Activated T-cell treated with anti-CD3 and anti-CD28 coated beads, Interleukin-2, amount 50 U/mL, for 72 hours (primary cell): ENCODE measurements at regions not wholly inside any gene's neighbourhood (a gene's known extent, or its start where the extent isn't known, plus 50 kb on each side); places are given as distances from the start of the nearest gene placed in this dataset.
"Not testable (repeated sequence)": the region's sequence is repeated elsewhere in the genome, so short reads cannot be mapped to it uniquely, and the experiment has no call there.

Experiments used
- ATAC-seq, 2 donors: fragments of 150-1000 bp; cut with Tn5 transposase; replicated peaks in 1 of 2; 2 replicates each; pipeline ENCODE4 v1.10.0; 2021; ENCODE audit warnings: moderate library complexity in 2 of 2, mild to moderate bottlenecking in 1 of 2
- DNase-seq, 2 donors: peaks; one replicate each; pipeline ENCODE4 v3.0.0; 2021 to 2022; ENCODE audit warnings: mixed read lengths in 1 of 2
- H3K27ac Mint-ChIP-seq: one replicate; pipeline ENCODE4 v1.8.0; 2022; ENCODE audit warnings: mild to moderate bottlenecking, moderate library complexity, mixed read lengths
- H3K27me3 Mint-ChIP-seq: one replicate; pipeline ENCODE4 v1.8.0; 2022; ENCODE audit warnings: low read depth, mixed read lengths
- H3K36me3 Mint-ChIP-seq, 2 donors: one replicate each; pipeline ENCODE4 v1.8.0; 2022; ENCODE audit warnings: mixed read lengths in 2 of 2, mild to moderate bottlenecking in 1 of 2; ENCODE audit not compliant: insufficient read depth in 2 of 2
- H3K4me1 Mint-ChIP-seq: one replicate; pipeline ENCODE4 v1.8.0; 2022; ENCODE audit warnings: low read depth, mixed read lengths
- H3K4me3 Mint-ChIP-seq, 2 donors: one replicate each; pipeline ENCODE4 v1.8.0; 2022; ENCODE audit warnings: mild to moderate bottlenecking in 2 of 2, mixed read lengths in 2 of 2, moderate library complexity in 2 of 2
- H3K9me3 Mint-ChIP-seq, 2 donors: one replicate each; pipeline ENCODE4 v1.8.0; 2022; ENCODE audit warnings: mixed read lengths in 2 of 2

DNA sequence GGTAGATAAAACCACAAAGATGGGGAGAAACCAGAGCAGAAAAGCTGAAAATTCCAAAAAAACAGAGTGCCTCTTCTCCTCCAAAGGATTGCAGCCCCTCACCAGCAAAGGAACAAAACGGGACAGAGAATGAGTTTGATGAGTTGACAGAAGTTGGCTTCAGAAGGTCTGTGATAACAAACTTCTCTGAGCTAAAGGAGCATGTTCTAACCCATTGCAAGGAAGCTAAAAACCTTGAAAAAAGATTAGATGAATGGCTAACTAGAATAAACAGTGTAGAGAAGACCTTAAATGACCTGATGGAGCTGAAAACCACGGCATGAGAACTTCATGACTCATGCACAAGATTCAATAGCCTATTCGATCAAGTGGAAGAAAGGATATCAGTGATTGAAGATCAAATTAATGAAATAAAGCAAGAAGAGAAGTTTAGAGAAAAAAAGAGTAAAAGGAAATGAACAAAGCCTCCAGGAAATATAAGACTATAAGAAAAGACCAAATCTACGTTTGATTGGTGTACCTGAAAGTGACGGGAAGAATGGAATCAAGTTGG lies 67.5 kb upstream of the NEDD9 start:
- ATAC-seq, H3K27me3 Mint-ChIP-seq, DNase-seq: not testable (repeated sequence)
- Mint-ChIP-seq H3K27ac (peak overlapping the region; percentile 78), H3K36me3 (peaks cover 28 to 56% of the 10 kb centered on the region in 2 donors), H3K9me3 (peaks cover 9 to 13% of the 10 kb centered on the region in 2 donors), H3K4me1 (peaks cover 35% of the 10 kb centered on the region), H3K4me3 (peak overlapping the region in 1 of 2 donors; percentile 57)

DNA sequence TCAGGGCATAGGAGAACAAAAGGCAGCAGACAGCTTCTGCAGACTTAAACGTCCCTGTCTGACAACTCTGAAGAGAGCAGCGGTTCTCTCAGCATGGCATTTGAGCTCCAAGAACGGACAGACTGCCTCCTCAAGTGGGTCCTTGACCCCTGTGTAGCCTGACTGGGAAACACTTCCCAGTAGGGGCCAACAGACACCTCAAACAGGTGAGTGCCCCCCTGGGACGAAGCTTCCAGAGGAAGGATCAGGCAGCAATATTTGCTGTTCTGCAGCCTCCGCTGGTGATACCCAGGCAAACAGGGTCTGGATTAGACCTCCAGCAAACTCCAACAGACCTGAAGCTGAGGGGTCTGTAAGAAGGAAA lies 66.9 kb upstream of the NEDD9 start:
- ATAC-seq, H3K27me3 Mint-ChIP-seq, H3K27ac Mint-ChIP-seq, DNase-seq, H3K4me3 Mint-ChIP-seq: not testable (repeated sequence)
- Mint-ChIP-seq H3K9me3 (peaks cover 10 to 12% of the 10 kb centered on the region in 2 donors), H3K4me1 (peaks cover 40% of the 10 kb centered on the region), H3K36me3 (peaks cover 28 to 60% of the 10 kb centered on the region in 2 donors)

DNA sequence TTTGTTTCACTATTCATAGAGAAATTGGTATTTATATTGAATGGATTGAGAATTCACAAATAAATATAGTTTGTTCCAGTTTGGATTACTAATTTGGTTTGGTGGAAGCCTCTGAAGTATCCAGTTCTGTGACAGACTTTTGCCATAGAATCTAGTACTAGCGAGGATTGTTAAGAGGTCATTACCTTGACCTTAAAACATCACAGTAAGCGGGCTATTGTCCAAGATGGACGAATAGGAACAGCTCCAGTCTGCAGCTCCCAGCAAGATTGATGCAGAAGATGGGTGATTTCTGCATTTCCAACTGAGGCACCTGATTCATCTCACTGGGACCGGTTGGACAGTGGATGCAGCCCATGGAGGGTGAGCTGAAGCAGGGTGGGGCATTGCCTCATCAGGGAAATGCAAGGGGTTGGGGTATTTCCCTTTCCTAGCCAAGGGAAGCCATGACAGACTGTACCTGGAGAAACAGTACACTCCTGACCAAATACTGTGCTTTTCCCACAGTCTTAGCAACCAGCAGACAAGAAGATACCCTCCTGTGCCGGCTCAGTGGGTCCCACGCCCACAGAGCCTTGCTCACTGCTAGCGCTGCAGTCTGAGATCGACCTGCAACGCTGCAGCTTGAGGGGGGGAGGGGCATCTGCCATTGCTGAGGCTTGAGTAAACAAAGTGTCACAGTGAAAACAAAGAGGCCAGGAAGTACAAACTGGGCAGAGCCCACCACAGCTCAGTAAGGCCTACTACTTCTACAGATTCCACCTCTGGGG lies 66.4 kb upstream of the NEDD9 start:
- Mint-ChIP-seq H3K4me1 (peaks cover 42% of the 10 kb centered on the region), H3K27ac (no peak overlapping the region), H3K4me3 (no peak overlapping the region), H3K9me3 (peaks cover 10 to 12% of the 10 kb centered on the region in 2 donors), H3K27me3 (no peaks in the 10 kb centered on the region), H3K36me3 (peaks cover 25 to 58% of the 10 kb centered on the region in 2 donors)
- DNase-seq (no peak), ATAC-seq (no peak)

DNA sequence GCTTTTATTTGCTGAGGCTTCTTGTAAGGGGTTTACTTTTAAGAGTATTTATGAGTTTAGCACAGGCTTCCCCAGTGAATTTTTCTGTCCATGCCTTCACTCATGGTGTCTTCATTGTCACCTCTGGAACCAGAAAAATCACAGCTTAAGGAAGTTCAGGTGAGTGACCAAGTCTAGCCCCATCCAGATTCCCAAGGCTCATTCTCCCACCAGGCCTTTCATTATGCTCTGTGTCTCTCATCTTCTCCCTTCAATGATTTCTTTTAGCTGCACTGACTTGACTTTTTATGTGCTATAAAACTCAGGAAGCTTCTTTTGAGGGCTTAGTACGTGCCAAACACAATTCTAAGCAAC lies 64.9 kb upstream of the NEDD9 start:
- ATAC-seq, result no peak
- H3K27me3 Mint-ChIP-seq, result no peaks in the 10 kb centered on the region
- no peak overlapping the region for H3K27ac Mint-ChIP-seq
- H3K36me3 Mint-ChIP-seq, result peaks cover 20 to 44% of the 10 kb centered on the region in 2 donors
- H3K9me3 Mint-ChIP-seq, result peaks cover 7 to 12% of the 10 kb centered on the region in 2 donors
- peaks cover 38% of the 10 kb centered on the region for H3K4me1 Mint-ChIP-seq
- no peak for DNase-seq
- H3K4me3 Mint-ChIP-seq, result no peak overlapping the region

DNA sequence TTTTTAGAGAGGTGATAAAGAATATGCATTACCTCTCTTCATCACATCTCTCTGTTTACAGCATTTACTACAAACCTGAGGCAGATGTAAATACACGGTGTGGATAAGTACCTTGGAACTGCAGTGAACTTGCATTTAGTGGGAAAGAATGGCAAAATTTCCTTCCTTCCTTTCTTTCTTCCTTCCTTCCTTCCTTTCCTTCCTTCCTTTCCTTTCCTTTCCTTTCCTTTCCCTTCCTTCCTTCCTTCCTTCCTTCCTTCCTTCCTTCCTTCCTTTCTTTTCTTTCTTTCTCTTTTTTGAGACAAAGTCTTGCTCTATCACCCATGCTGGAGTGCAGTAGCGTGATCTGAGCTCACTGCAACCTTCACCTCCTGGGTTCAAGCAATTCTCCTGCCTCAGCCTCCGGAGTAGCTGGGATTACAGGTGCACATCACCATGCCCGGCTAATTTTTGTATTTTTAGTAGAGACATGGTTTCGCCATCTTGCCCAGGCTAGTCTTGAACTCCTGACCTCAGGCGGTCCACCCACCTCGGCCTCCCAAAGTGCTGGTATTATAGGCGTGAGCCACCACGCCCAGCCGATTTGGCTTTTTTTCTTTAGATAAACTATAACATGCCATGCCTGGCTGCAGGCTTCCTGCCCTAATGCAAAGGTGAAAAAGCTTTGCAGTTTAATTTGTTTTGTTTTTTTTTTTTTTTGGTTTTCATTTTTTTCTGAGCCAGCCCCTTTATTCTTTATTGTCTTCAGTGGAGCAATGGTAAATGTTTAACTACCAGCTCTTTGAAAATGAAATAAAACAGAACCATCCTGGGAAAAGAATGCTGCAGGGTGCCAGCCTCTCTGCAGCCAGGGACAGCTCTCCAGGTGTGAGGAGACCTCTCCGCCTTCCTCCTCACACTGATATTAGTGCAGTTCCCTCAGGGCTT lies 64.2 kb upstream of the NEDD9 start:
- Mint-ChIP-seq H3K4me1 (peaks cover 44% of the 10 kb centered on the region), H3K9me3 (peaks cover 7 to 11% of the 10 kb centered on the region in 2 donors), H3K27me3 (no peaks in the 10 kb centered on the region), H3K4me3 (no peak overlapping the region), H3K36me3 (peaks cover 19 to 41% of the 10 kb centered on the region in 2 donors), H3K27ac (no peak overlapping the region)
- no peak for DNase-seq
- ATAC-seq, result no peak

DNA sequence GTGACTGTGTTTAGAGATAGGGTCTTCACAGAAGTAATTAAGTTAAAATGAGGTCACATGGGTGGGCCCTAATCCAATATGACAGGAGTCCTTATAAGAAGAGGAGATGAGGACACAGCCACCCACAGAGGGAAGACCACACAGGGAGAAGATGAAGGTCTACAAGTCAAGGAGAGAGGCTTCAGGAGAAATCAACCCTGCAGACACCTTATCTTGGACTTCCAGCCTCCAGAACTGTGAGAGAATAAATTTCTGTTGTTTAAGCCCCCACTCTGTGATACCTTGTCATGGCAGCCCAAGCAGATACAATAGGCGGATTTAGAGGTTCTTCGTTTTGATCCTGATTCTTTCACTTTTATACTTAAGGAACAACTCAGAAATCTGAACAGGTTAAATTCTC lies 63.5 kb upstream of the NEDD9 start:
- no peak overlapping the region for H3K27ac Mint-ChIP-seq
- peaks cover 42% of the 10 kb centered on the region for H3K4me1 Mint-ChIP-seq
- H3K36me3 Mint-ChIP-seq, result peaks cover 14 to 37% of the 10 kb centered on the region in 2 donors

DNA sequence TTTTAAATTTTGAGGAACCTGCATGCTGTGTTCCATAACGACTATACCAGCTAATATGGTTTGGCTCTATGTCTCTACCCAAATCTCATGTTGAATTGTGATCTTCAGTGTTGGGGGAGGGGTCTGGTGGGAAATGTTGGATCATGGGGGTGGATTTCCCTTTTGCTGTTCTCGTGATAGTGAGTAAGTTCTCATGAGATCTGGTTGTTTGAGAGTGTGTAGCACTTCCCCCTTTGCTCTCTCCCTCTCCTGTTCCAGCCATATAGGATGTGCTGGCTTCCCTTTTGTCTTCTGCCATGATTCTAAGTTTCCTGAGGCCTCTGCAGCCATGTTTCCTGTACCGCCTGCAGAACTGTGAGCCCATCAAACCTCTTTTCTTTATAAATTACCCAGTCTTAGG lies 61.8 kb upstream of the NEDD9 start:
- no peak overlapping the region for H3K27ac Mint-ChIP-seq
- peaks cover 27% of the 10 kb centered on the region for H3K4me1 Mint-ChIP-seq
- DNase-seq (no peak), ATAC-seq (no peak)
- H3K36me3 Mint-ChIP-seq, result peaks cover 10 to 31% of the 10 kb centered on the region in 2 donors
- peaks cover 5% of the 10 kb centered on the region in 2 donors for H3K9me3 Mint-ChIP-seq
- H3K27me3 Mint-ChIP-seq, result no peaks in the 10 kb centered on the region
- H3K4me3 Mint-ChIP-seq, result no peak overlapping the region

More for the DNA sequence above, 63.5 kb upstream of the NEDD9 start:
- no peaks in the 10 kb centered on the region for H3K27me3 Mint-ChIP-seq
- H3K4me3 Mint-ChIP-seq, result no peak overlapping the region
- no peak for ATAC-seq
- no peak for DNase-seq
- H3K9me3 Mint-ChIP-seq, result peaks cover 7 to 8% of the 10 kb centered on the region in 2 donors

DNA sequence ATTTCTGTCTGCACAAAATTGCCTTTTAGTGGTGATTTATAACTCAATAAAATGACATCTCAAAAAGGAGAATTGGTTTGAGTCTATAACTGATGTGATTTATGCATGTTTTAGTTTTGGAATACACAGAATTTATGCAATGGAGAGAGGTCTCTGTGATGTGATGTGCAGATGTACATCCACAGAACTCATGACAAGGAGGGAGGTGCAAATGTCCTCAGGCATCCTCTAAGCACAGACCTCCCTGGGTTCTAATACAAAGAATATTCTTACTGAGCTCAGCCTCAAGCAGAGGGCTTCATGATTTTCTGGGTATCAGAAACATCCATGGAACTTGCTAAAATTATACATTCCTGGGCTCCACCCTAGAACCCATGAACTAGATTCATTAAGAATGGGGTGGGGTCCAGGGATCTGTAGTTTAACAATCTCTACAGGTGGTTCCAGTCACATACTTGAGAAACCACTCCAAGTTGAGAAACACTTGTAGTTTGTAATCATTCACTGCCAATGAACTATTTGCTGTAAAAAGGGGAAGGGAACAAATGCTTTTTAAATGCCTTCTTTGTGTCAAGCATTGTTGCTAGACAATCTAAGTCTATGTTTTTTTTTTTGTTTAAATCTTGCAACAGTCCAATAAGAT lies 60.2 kb upstream of the NEDD9 start:
- peaks cover 5 to 6% of the 10 kb centered on the region in 2 donors for H3K9me3 Mint-ChIP-seq
- H3K4me3 Mint-ChIP-seq, result peak overlapping the region in 1 of 2 donors; percentile 70
- ATAC-seq (no peak), DNase-seq (no peak)
- peaks cover 27% of the 10 kb centered on the region for H3K4me1 Mint-ChIP-seq
- peaks cover 12 to 28% of the 10 kb centered on the region in 2 donors for H3K36me3 Mint-ChIP-seq
- no peak overlapping the region for H3K27ac Mint-ChIP-seq
- no peaks in the 10 kb centered on the region for H3K27me3 Mint-ChIP-seq

DNA sequence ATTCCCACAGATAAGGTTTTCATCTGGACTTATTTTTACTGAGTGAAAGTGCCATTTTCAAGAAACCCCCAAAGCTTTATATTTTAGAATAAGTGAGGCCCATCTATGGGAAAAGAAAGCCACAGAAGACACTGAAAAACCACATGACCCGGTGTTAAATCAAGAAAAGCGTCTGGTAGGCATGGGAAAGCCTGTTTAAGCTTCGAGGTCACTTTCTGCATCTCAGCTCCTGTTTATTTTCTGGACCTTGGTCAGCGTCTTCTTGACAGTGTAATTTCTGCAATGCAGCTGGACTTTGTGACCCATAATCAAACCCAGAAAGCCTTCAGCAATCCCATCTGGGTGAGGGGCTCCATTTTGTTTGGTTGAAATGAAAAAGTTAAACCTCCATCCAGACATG lies 59.6 kb upstream of the NEDD9 start:
- ATAC-seq, result no peak
- peaks cover 10 to 24% of the 10 kb centered on the region in 2 donors for H3K36me3 Mint-ChIP-seq
- H3K9me3 Mint-ChIP-seq, result peaks cover 5 to 8% of the 10 kb centered on the region in 2 donors
- H3K4me3 Mint-ChIP-seq, result peak overlapping the region in 1 of 2 donors; percentile 70
- peaks cover 27% of the 10 kb centered on the region for H3K4me1 Mint-ChIP-seq
- no peak for DNase-seq
- H3K27ac Mint-ChIP-seq, result peak overlapping the region; percentile 61
- no peaks in the 10 kb centered on the region for H3K27me3 Mint-ChIP-seq

DNA sequence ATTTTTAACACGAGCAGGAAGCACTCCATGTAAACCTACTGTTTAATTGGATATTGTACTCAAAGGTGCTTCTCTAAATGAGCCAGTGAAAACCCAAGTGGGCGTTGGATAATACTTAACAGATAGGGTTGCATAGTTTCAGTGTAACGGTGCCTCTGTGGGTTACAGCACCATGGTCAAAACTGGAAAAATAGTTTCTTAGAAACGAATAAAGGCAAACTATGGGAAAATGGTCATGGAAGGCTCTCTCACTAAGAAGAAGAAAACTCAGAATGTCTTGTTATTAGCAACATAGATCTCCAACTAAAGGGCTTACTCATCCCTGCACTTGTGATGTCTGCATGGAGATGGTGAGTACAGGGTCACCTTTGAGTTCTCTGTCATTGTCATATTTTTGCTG lies 59.1 kb upstream of the NEDD9 start:
- peak overlapping the region; percentile 5 to 70 for H3K4me3 Mint-ChIP-seq
- H3K4me1 Mint-ChIP-seq, result peaks cover 27% of the 10 kb centered on the region
- ATAC-seq, result peak; percentile 88 to 92
- DNase-seq, result peak in 1 of 2 donors; percentile 9
- no peaks in the 10 kb centered on the region for H3K27me3 Mint-ChIP-seq
- H3K36me3 Mint-ChIP-seq, result peaks cover 10 to 21% of the 10 kb centered on the region in 2 donors
- H3K27ac Mint-ChIP-seq, result peak overlapping the region; percentile 61
- H3K9me3 Mint-ChIP-seq, result peaks cover 5 to 8% of the 10 kb centered on the region in 2 donors

DNA sequence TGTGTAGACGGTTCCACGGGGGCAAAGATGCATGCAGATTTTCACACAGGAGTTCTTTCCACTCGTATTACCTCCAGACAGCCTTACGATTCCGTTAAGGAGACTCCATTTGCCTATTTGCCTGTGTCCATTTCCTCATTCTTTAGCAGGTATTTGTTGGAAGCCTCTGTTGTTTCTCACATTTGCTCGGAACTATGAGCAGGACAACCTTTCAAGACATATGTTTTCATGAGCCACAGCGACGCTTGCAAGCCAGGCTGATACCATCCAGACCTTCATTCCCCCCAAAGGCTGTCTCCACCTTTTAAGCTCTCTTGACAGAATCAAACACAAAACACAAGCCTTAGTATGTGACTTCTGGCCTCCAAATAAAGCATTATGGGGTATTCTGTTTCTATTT lies 57.6 kb upstream of the NEDD9 start:
- Mint-ChIP-seq H3K4me3 (no peak overlapping the region), H3K27ac (no peak overlapping the region), H3K27me3 (no peaks in the 10 kb centered on the region), H3K9me3 (peaks cover 2 to 3% of the 10 kb centered on the region in 2 donors), H3K4me1 (peaks cover 27% of the 10 kb centered on the region), H3K36me3 (peaks cover 4 to 15% of the 10 kb centered on the region in 2 donors)
- DNase-seq (no peak), ATAC-seq (no peak)

DNA sequence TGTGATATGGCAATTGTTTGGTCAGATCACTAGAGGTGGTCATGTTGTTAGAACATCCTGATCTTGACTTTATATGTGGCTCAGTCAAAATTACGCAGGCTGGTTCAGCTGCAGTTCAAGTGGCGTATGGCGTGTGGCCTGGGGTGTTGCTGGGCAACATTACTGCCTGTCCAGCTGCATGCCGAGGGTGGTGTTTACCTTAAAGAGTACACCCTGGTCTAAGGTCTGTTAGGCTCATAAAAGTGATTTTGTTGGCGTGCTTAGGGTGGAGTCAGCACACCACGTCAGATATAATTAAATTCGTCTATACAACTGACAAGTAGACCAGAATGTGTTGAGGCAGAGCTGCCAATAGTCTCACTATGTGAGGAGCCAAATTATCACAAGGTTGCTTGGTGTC lies 55.6 kb upstream of the NEDD9 start:
- no peak overlapping the region for H3K27ac Mint-ChIP-seq
- no peak overlapping the region for H3K4me3 Mint-ChIP-seq
- H3K36me3 Mint-ChIP-seq, result peaks cover 1 to 9% of the 10 kb centered on the region in 2 donors
- peaks cover 17% of the 10 kb centered on the region for H3K4me1 Mint-ChIP-seq
- DNase-seq (no peak), ATAC-seq (no peak)
- H3K27me3 Mint-ChIP-seq, result no peaks in the 10 kb centered on the region
- H3K9me3 Mint-ChIP-seq, result peaks cover 0 to 3% of the 10 kb centered on the region in 2 donors
